ENCODE measurements at regions not wholly inside any gene's neighbourhood (a gene's known extent, or its start where the extent isn't known, plus 50 kb on each side); places are given as distances from the start of the nearest gene placed in this dataset.

DNA sequence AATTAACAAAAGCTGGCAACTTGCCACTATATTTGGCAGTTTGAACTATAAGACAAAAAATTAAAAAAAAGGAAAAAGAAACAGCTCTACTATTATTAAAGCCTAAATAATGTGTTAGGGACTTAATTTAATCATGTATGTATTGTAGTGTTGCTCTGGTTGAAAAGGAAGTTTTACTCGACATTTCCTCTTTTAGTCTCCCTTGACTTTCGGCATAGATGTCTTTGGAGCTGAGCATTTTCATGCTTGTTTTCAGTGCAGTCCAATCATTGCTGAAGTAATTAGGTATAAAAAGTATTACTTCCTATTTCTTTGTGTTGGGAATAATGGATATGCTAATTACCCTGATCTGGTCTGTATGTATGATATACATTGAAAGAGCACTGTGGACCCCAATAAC is 216.8 kb upstream of the KLF6 start:
- Histone ChIP-seq H3K27ac (ENCODE audit: insufficient read depth, low read length, poor library complexity, severe bottlenecking) (no peak overlapping the region), H3K9me3 (ENCODE audit: control insufficient read depth in 2 of 2, low read length in 2 of 2) (peaks cover 2 to 3% of the 10 kb centered on the region in 2 experiments)

DNA sequence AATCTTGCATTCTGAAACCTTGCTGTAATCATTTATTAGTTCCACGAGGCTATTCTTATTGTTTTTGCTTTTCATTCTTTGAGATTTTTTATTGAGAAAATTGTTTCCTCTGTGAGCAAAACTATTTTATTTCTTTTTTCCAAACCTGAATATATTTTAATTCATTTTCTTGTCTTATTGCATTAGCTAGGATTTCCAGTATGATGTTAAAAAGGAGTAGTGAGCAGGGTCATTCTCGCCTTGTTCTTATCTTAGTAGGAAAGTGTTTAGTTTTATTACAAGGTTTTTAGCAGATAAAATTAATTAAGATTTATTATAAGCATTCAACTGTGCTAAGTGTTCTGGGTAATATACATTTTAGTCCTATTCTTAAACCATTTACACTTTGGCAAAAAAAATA is 214.6 kb upstream of the KLF6 start:
- Histone ChIP-seq H3K9me3 (ENCODE audit: control insufficient read depth in 2 of 2, low read length in 2 of 2) (peaks cover 2 to 3% of the 10 kb centered on the region in 2 experiments), H3K27ac (ENCODE audit: insufficient read depth, low read length, poor library complexity, severe bottlenecking) (no peak overlapping the region), H3K4me3 (ENCODE audit: low read depth, low read length) (no peak overlapping the region), H3K27me3 (ENCODE audit: control insufficient read depth, insufficient read depth, low read length) (no peaks in the 10 kb centered on the region), H3K4me1 (ENCODE audit: control insufficient read depth, insufficient read depth, low read length, poor library complexity, severe bottlenecking) (no peaks in the 10 kb centered on the region), H3K36me3 (ENCODE audit: control insufficient read depth, insufficient read depth, low read length) (no peaks in the 10 kb centered on the region)
- DNase-seq, result no peak
- H3K36me3 Mint-ChIP-seq, result peaks cover 5% of the 10 kb centered on the region
- no peak overlapping the region for H3K4me3 Mint-ChIP-seq
- peaks cover 7% of the 10 kb centered on the region for H3K27me3 Mint-ChIP-seq
- no peak overlapping the region for H3K27ac Mint-ChIP-seq
- ATAC-seq (ENCODE audit: low read depth in 2 of 2), result no peak
- H3K9me3 Mint-ChIP-seq, result peaks cover 0 to 11% (median 5%) of the 10 kb centered on the region in 7 donors
- peaks cover 0 to 14% (median 5%) of the 10 kb centered on the region in 4 donors for H3K4me1 Mint-ChIP-seq

More for the DNA sequence above, 216.8 kb upstream of the KLF6 start:
- Histone ChIP-seq H3K4me3 (ENCODE audit: low read depth, low read length) (no peak overlapping the region), H3K36me3 (ENCODE audit: control insufficient read depth, insufficient read depth, low read length) (no peaks in the 10 kb centered on the region), H3K27me3 (ENCODE audit: control insufficient read depth, insufficient read depth, low read length) (no peaks in the 10 kb centered on the region), H3K4me1 (ENCODE audit: control insufficient read depth, insufficient read depth, low read length, poor library complexity, severe bottlenecking) (no peaks in the 10 kb centered on the region)
- peaks cover 0 to 11% (median 5%) of the 10 kb centered on the region in 7 donors for H3K9me3 Mint-ChIP-seq
- DNase-seq (no peak), ATAC-seq (ENCODE audit: low read depth in 2 of 2) (no peak)
- peaks cover 5% of the 10 kb centered on the region for H3K36me3 Mint-ChIP-seq
- no peak overlapping the region for H3K27ac Mint-ChIP-seq
- no peak overlapping the region for H3K4me3 Mint-ChIP-seq
- H3K4me1 Mint-ChIP-seq, result peaks cover 0 to 8% (median 4%) of the 10 kb centered on the region in 4 donors
- peaks cover 7% of the 10 kb centered on the region for H3K27me3 Mint-ChIP-seq

DNA sequence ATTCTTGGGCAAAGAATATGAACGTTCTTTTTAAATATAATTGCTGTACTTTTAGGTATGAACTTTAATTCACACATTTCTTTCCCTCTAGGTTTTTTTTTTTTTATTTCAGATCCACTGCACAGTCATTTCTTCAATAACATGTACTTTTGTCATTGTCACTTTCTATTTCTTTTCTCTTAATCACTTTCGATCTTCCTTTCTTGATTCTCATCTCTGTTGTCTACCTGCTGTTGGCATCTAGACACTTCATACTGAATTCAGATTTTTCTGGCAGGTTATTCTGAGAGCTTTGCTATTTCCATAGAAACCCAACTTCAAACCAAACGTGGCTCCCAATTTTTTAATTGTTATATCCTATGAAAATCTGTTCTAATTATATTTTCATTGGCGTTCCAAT is 211.7 kb upstream of the KLF6 start:
- ATAC-seq (ENCODE audit: low read depth in 2 of 2), result no peak
- no peaks in the 10 kb centered on the region for H3K4me1 ChIP-seq (ENCODE audit: control insufficient read depth, insufficient read depth, low read length, poor library complexity, severe bottlenecking)
- H3K36me3 ChIP-seq (ENCODE audit: control insufficient read depth, insufficient read depth, low read length), result no peaks in the 10 kb centered on the region
- H3K4me3 Mint-ChIP-seq, result no peak overlapping the region
- DNase-seq, result no peak
- H3K36me3 Mint-ChIP-seq, result peaks cover 5% of the 10 kb centered on the region
- H3K9me3 ChIP-seq (ENCODE audit: control insufficient read depth in 2 of 2, low read length in 2 of 2), result peaks cover 2 to 3% of the 10 kb centered on the region in 2 experiments
- no peak overlapping the region for H3K27ac ChIP-seq (ENCODE audit: insufficient read depth, low read length, poor library complexity, severe bottlenecking)
- peaks cover 2 to 14% (median 6%) of the 10 kb centered on the region in 4 donors for H3K4me1 Mint-ChIP-seq
- no peak overlapping the region for H3K4me3 ChIP-seq (ENCODE audit: low read depth, low read length)
- H3K27me3 Mint-ChIP-seq, result peaks cover 7% of the 10 kb centered on the region
- peaks cover 0 to 11% (median 7%) of the 10 kb centered on the region in 7 donors for H3K9me3 Mint-ChIP-seq
- H3K27me3 ChIP-seq (ENCODE audit: control insufficient read depth, insufficient read depth, low read length), result no peaks in the 10 kb centered on the region
- peak overlapping the region in 1 of 3 donors; percentile 12 for H3K27ac Mint-ChIP-seq

DNA sequence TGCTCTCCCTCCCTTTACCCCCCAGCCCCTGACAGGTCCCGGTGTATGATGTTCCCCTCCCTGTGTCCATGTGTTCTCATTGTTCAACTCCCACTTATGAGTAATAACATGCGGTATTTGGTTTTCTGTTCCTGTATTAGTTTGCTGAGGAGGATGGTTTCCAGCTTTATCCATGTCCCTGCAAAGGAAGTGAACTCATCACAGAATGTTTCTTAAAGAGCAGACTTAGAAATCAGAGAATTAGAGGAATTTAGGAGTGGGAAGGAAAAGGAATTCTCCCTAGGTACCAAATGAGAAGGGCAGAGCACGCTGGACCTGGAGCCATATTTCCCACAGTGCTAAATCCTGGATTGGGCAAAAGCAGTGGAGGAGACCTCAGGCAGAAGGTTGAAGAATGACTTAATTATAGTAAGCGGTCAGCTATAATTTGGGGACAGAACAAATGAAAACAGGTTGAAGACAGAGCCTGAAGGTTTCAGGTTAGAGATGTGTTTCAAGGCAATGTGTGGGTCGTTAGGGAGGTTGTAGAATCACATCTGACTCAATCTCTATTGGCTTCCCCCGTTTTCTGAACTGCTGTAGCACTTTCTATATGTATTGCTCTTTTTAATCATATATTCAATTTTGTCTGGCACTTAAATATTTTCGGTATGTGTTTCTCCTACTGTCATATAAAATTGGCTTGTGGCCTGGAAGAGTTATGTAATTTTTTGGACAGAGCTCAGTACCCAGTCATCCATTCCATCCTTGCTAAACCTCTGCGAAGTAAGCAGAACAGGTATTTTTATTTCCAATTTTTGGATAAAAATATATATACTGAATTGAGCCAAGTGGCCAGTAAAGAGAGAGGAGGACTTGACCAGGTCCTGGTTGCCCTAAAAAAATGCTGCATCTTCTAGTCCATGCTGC is 210.5 kb upstream of the KLF6 start:
- peaks cover 2 to 3% of the 10 kb centered on the region in 2 experiments for H3K9me3 ChIP-seq (ENCODE audit: control insufficient read depth in 2 of 2, low read length in 2 of 2)
- peaks cover 2 to 12% (median 5%) of the 10 kb centered on the region in 4 donors for H3K4me1 Mint-ChIP-seq
- no peak overlapping the region for H3K4me3 Mint-ChIP-seq
- peaks cover 4% of the 10 kb centered on the region for H3K27me3 Mint-ChIP-seq
- no peaks in the 10 kb centered on the region for H3K4me1 ChIP-seq (ENCODE audit: control insufficient read depth, insufficient read depth, low read length, poor library complexity, severe bottlenecking)
- H3K27ac ChIP-seq (ENCODE audit: insufficient read depth, low read length, poor library complexity, severe bottlenecking), result no peak overlapping the region
- no peak overlapping the region for H3K4me3 ChIP-seq (ENCODE audit: low read depth, low read length)
- H3K9me3 Mint-ChIP-seq, result peaks cover 0 to 7% (median 6%) of the 10 kb centered on the region in 7 donors
- DNase-seq (no peak), ATAC-seq (ENCODE audit: low read depth in 2 of 2) (no peak)
- peaks cover 5% of the 10 kb centered on the region for H3K36me3 Mint-ChIP-seq
- H3K36me3 ChIP-seq (ENCODE audit: control insufficient read depth, insufficient read depth, low read length), result no peaks in the 10 kb centered on the region
- H3K27ac Mint-ChIP-seq, result no peak overlapping the region
- H3K27me3 ChIP-seq (ENCODE audit: control insufficient read depth, insufficient read depth, low read length), result no peaks in the 10 kb centered on the region

DNA sequence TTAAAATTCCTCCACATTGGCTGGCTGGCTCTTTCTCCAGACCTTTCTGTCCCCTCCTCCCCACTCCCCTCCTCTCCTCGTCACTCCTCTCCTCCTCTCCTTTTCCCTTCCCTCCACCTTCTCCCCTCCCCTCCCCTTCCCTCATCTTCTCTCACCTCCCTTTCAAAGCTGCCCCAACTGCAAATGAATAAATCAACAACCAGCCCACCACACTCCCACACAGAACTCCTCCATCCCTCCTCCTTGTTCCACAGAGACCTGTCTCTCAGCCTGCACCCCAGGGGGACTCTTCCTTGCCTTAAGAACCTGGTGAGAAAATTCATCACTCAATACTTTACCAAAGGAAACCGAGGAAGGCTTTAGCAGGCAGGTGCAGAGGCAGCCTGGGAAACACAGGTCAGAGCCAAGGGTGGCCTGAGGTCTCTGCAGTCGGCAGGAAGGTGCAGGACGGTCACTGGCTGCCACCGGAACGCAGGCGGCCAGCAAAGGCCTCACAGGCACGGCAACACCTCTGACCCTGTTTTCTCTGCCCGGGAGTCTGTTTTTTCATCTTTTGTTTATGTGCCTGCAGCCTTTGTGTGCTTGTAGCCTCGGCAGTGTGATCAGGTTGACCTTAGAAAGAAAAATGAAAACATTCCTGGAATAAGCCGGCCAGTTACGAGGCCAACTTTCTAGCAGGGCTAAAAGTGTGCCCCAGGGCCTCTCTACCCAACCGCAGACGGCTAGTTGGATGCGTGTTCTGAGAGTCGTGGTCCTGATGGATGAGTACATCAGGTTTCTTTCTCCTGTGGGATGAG is 207.6 kb upstream of the KLF6 start:
- no peaks in the 10 kb centered on the region for H3K27me3 Mint-ChIP-seq
- no peaks in the 10 kb centered on the region for H3K4me1 ChIP-seq (ENCODE audit: control insufficient read depth, insufficient read depth, low read length, poor library complexity, severe bottlenecking)
- no peaks in the 10 kb centered on the region for H3K36me3 Mint-ChIP-seq
- H3K27ac ChIP-seq (ENCODE audit: insufficient read depth, low read length, poor library complexity, severe bottlenecking), result no peak overlapping the region
- H3K36me3 ChIP-seq (ENCODE audit: control insufficient read depth, insufficient read depth, low read length), result no peaks in the 10 kb centered on the region
- ATAC-seq (ENCODE audit: low read depth in 2 of 2) (no peak), DNase-seq (no peak)
- H3K27ac Mint-ChIP-seq, result peak overlapping the region in 1 of 3 donors; percentile 42
- H3K9me3 ChIP-seq (ENCODE audit: control insufficient read depth in 2 of 2, low read length in 2 of 2), result no peaks in the 10 kb centered on the region
- H3K27me3 ChIP-seq (ENCODE audit: control insufficient read depth, insufficient read depth, low read length), result no peaks in the 10 kb centered on the region
- no peak overlapping the region for H3K4me3 Mint-ChIP-seq
- no peak overlapping the region for H3K4me3 ChIP-seq (ENCODE audit: low read depth, low read length)
- H3K4me1 Mint-ChIP-seq, result peaks cover 0 to 8% (median 5%) of the 10 kb centered on the region in 4 donors
- H3K9me3 Mint-ChIP-seq, result peaks cover 0 to 2% (median 0%) of the 10 kb centered on the region in 7 donors

DNA sequence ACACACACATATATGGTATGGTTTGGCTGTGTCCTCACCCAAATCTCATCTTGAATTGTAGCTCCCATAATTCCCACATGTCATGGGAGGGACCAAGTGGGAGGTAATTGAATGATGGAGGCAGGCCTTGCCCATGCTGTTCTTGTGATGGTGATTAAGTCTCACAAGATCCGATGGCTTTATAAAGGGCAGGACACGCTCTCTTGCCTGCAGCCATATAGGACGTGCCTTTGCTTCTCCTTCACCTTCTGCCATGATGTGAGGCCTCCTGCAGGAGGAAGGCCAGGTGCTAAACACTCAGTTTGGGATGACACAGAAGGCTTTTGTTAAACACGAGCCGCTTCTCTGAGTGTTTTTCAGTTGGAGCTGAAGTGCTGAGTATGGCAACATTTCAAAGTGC is 205.3 kb upstream of the KLF6 start:
- Histone ChIP-seq H3K4me1 (ENCODE audit: control insufficient read depth, insufficient read depth, low read length, poor library complexity, severe bottlenecking) (no peaks in the 10 kb centered on the region), H3K27me3 (ENCODE audit: control insufficient read depth, insufficient read depth, low read length) (no peaks in the 10 kb centered on the region), H3K36me3 (ENCODE audit: control insufficient read depth, insufficient read depth, low read length) (no peaks in the 10 kb centered on the region), H3K9me3 (ENCODE audit: control insufficient read depth in 2 of 2, low read length in 2 of 2) (no peaks in the 10 kb centered on the region), H3K27ac (ENCODE audit: insufficient read depth, low read length, poor library complexity, severe bottlenecking) (no peak overlapping the region), H3K4me3 (ENCODE audit: low read depth, low read length) (no peak overlapping the region)
- Mint-ChIP-seq H3K27ac (no peak overlapping the region), H3K9me3 (peaks cover 0 to 2% (median 0%) of the 10 kb centered on the region in 7 donors), H3K4me3 (no peak overlapping the region), H3K27me3 (no peaks in the 10 kb centered on the region), H3K4me1 (peaks cover 0 to 12% (median 7%) of the 10 kb centered on the region in 4 donors), H3K36me3 (no peaks in the 10 kb centered on the region)
- DNase-seq (no peak), ATAC-seq (ENCODE audit: low read depth in 2 of 2) (no peak)

DNA sequence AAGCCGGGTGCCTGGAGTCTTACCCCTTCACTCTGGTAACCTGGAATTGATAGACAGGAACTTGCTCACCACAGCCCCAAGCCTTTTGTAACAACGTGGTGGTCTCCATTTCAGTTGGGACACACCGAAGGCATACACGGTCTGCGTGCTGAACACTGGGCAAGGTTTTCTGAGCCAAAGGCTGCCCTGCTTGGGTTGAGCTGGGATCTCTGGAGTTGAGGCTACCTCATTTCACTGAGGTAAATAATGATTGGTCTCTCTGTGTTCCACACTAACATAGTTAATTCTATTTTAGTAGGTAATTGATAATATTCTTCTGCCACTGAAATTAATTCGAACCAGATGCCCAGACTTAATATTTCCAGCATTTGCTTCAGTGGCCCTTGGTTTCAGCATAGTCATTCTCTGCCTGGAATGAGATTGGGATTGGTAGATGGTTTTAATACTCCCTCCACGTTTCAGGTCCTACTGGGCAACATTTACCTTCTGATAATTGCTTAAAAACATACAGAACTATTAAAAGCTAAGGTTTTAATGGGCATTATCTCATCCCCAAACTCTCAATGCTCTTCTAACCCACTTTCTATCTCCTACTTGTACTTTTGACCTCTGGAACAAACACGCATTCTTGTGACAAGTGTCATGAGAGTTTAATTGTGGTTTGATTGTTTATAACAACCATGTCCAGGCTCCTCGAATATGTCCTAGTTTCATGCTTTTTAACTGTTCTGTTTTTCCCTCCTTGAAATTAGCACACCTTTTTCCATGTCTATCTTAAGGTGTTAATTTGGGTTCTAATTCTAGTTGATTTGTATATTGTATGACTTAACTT is 202.3 kb upstream of the KLF6 start:
- Mint-ChIP-seq H3K36me3 (peaks cover 3% of the 10 kb centered on the region), H3K9me3 (peaks cover 0 to 5% (median 1%) of the 10 kb centered on the region in 7 donors), H3K4me3 (no peak overlapping the region), H3K4me1 (peaks cover 0 to 14% (median 11%) of the 10 kb centered on the region in 4 donors), H3K27ac (peak overlapping the region in 1 of 3 donors; percentile 37), H3K27me3 (peaks cover 4% of the 10 kb centered on the region)
- no peak overlapping the region for H3K4me3 ChIP-seq (ENCODE audit: low read depth, low read length)
- ATAC-seq (ENCODE audit: low read depth in 2 of 2), result no peak
- peaks cover 4 to 5% of the 10 kb centered on the region in 2 experiments for H3K9me3 ChIP-seq (ENCODE audit: control insufficient read depth in 2 of 2, low read length in 2 of 2)
- H3K4me1 ChIP-seq (ENCODE audit: control insufficient read depth, insufficient read depth, low read length, poor library complexity, severe bottlenecking), result no peaks in the 10 kb centered on the region
- no peaks in the 10 kb centered on the region for H3K27me3 ChIP-seq (ENCODE audit: control insufficient read depth, insufficient read depth, low read length)
- H3K27ac ChIP-seq (ENCODE audit: insufficient read depth, low read length, poor library complexity, severe bottlenecking), result no peak overlapping the region
- no peaks in the 10 kb centered on the region for H3K36me3 ChIP-seq (ENCODE audit: control insufficient read depth, insufficient read depth, low read length)
- no peak for DNase-seq

Measured in CD4-positive, CD25-positive, alpha-beta regulatory T cell (primary cell).